Activated naive CD4-positive, alpha-beta T cell treated with anti-CD3 and anti-CD28 coated beads, Interleukin-2, amount 50 U/mL, for 16 hours (primary cell): ENCODE measurements at regions not wholly inside any gene's neighbourhood (a gene's known extent, or its start where the extent isn't known, plus 50 kb on each side); places are given as distances from the start of the nearest gene placed in this dataset.
"Not testable (repeated sequence)": the region's sequence is repeated elsewhere in the genome, so short reads cannot be mapped to it uniquely, and the experiment has no call there.

ENCODE experiments used
- DNase-seq: peaks from one replicate; pipeline ENCODE4 v3.0.0-alpha.2; 2020

- no peak for DNase-seq
Measured at GRCh38 chr5:117588611-117589010, 1014.0 kb upstream of the SEMA6A start.

- no peak for DNase-seq
Measured at GRCh38 chr5:117587111-117587510, 1012.5 kb upstream of the SEMA6A start.

GRCh38 chr5:117568622-117569021, 994.0 kb upstream of the SEMA6A start:
- DNase-seq, result no peak

GRCh38 chr5:117568126-117568525, 993.5 kb upstream of the SEMA6A start:
- DNase-seq, result no peak

- no peak for DNase-seq
Measured at GRCh38 chr5:117562647-117563046, 988.0 kb upstream of the SEMA6A start.

GRCh38 chr5:117561531-117561930, 986.9 kb upstream of the SEMA6A start:
- DNase-seq, result no peak

- no peak for DNase-seq
Measured at GRCh38 chr5:117559005-117559844, 984.6 kb upstream of the SEMA6A start.

GRCh38 chr5:117551236-117551635, 976.6 kb upstream of the SEMA6A start:
- DNase-seq, result no peak

- no peak for DNase-seq
Measured at GRCh38 chr5:117547192-117547591, 972.6 kb upstream of the SEMA6A start.

GRCh38 chr5:117539692-117540091, 965.1 kb upstream of the SEMA6A start:
- no peak for DNase-seq

- DNase-seq, result no peak
Measured at GRCh38 chr5:117533792-117534191, 959.2 kb upstream of the SEMA6A start.

GRCh38 chr5:117533051-117533670, 958.5 kb upstream of the SEMA6A start:
- not testable (repeated sequence) for DNase-seq

- no peak for DNase-seq
Measured at GRCh38 chr5:117519957-117520500, 945.4 kb upstream of the SEMA6A start.

- no peak for DNase-seq
Measured at GRCh38 chr5:117504305-117504704, 929.7 kb upstream of the SEMA6A start.

GRCh38 chr5:117497601-117498000, 923.0 kb upstream of the SEMA6A start:
- no peak for DNase-seq

- no peak for DNase-seq
Measured at GRCh38 chr5:117496801-117497200, 922.2 kb upstream of the SEMA6A start.

- DNase-seq, result no peak
Measured at GRCh38 chr5:117494188-117494587, 919.6 kb upstream of the SEMA6A start.

- DNase-seq, result no peak
Measured at GRCh38 chr5:117488976-117489500, 914.4 kb upstream of the SEMA6A start.

- DNase-seq, result no peak
Measured at GRCh38 chr5:117487556-117487955, 912.9 kb upstream of the SEMA6A start.

- no peak for DNase-seq
Measured at GRCh38 chr5:117486879-117487391, 912.3 kb upstream of the SEMA6A start.

- DNase-seq, result no peak
Measured at GRCh38 chr5:117486261-117486660, 911.6 kb upstream of the SEMA6A start.

- no peak for DNase-seq
Measured at GRCh38 chr5:117475919-117476318, 901.3 kb upstream of the SEMA6A start.

GRCh38 chr5:117473165-117473564, 898.5 kb upstream of the SEMA6A start:
- DNase-seq, result no peak
